GM21619 (cell line): ENCODE measurements at regions not wholly inside any gene's neighbourhood (a gene's known extent, or its start where the extent isn't known, plus 50 kb on each side); places are given as distances from the start of the nearest gene placed in this dataset.

Experiments
- ATAC-seq: cut with Tn5 transposase; IDR thresholded peaks from one replicate; pipeline ENCODE4 v1.9.1; 2021; ENCODE audit not compliant: unreplicated experiment

- no peak for ATAC-seq
Measured at GRCh38 chr18:27763936-27764335, 413.0 kb downstream of the CDH2 start.

GRCh38 chr18:27763341-27763740, 413.6 kb downstream of the CDH2 start:
- ATAC-seq: no peak

GRCh38 chr18:27762054-27762453, 414.9 kb downstream of the CDH2 start:
- ATAC-seq: no peak

DNA sequence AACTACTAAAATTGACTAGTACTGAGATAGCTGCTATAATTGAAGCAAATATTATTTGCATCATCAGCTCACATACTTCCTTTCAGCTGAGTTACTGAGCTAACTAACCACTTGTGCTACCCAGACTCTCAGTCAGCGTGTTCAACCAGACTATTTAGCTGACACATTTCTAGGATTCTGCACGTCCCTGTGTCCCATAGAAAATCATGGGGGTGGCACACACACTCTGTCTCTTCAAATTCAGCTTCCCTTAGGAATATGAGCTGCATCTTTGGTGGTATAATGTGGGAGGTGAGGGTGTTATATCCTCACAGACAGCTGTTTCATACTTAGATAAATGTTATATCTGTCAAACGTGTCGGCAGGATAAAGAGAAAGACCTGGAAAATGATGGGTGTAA, 424.0 kb downstream of the CDH2 start:
- ATAC-seq: no peak

DNA sequence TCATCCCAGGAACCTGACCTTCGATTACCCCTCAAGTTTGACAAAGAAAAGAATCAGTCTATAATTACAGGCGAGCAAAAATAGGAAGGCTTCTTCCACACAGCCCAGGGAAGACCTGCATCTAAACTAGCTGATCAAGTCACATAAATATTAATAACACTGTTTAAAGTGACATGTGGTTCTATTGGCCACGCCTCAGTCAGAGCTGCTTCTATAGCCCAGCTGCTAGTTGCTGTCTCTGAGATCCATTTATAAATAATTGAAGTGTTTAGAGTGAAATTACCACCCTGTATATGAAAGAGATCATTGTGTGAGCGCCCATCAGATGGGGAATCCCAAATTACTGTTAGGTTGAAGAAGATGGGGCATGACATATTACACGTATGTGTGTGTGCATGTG, 426.0 kb downstream of the CDH2 start:
- no peak for ATAC-seq

- ATAC-seq: no peak
Measured at GRCh38 chr18:27750014-27750413, 426.9 kb downstream of the CDH2 start.

GRCh38 chr18:27749194-27749593, 427.7 kb downstream of the CDH2 start:
- ATAC-seq: no peak

- no peak for ATAC-seq
Measured at GRCh38 chr18:27746241-27746640, 430.7 kb downstream of the CDH2 start.

GRCh38 chr18:27735117-27735516, 441.8 kb downstream of the CDH2 start:
- no peak for ATAC-seq

DNA sequence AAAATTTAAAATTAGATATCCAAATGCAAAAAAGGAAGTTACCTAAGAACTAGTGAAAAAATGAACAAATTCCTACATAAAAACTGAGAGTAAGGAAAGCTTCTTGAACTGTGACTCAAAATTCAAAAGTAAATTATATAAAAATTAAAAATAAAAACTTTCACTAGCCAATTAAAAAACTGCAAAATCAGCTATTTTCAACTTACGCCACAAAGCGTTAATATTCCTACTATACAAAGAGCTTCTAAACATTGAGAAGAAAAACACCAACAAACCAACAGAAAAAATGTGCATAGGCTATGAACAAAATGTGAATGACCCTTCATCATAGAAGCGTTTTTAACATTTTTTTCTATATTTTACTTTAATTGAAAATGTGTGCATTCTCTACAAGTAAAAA, 445.7 kb downstream of the CDH2 start:
- no peak for ATAC-seq

- no peak for ATAC-seq
Measured at GRCh38 chr18:27728659-27729058, 448.3 kb downstream of the CDH2 start.

- no peak for ATAC-seq
Measured at GRCh38 chr18:27724362-27724761, 452.6 kb downstream of the CDH2 start.

- no peak for ATAC-seq
Measured at GRCh38 chr18:27723168-27723567, 453.8 kb downstream of the CDH2 start.

DNA sequence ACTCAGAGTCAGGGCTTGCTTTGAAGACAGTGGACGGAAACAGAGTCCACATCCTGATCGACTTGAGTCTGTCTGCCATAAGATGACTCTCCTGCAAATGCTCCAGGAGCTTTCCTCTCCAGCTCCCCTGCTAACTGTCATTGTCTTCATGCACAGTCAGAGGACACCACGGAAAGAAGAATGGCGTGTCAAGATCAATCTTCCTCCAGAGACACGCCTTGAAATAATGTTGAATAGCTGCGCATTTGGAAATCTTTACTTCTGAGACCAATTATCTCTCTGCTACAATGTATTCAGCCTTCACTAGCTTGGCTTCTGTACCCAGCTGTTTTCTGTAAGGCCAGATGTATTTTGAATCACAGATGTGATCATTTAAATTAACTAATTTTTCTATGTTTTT, 457.2 kb downstream of the CDH2 start:
- no peak for ATAC-seq

- ATAC-seq: no peak
Measured at GRCh38 chr18:27717816-27718215, 459.1 kb downstream of the CDH2 start.

DNA sequence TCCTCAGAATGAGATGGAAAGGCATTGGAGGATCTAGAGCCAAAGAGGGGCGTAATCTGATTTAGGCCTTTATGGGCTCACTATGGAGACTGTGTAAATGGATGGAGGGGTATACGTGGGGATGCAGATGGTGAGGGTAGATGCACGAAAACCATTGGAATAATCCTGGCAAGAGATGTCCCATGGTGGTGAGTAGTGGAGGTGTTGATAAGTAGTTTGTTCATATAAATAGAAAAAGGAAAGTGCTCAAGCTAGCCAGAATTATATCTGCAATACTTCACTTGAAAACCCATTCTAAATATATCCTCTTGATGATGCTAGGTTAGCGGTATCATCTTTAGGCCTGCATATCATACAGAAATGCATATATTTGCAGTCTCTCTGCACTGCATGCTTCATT, 459.7 kb downstream of the CDH2 start:
- no peak for ATAC-seq

DNA sequence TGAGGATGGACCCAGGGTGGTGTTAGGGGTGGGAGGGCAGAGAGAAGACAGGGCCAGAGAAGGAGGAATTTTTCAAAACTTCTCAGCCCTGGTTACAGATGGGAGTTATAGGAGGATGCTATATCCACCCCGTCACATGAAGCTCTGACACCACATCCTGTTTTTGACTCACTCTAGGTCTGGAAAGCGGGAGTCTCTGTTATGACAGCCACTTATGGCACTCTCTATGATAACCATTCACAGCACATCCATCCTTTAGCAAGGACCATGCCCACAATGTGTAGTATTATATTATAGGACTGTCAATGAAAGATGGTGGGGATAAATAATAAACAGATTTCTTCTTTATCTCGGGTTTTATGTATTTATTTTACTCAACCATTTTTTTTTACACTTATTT, 461.2 kb downstream of the CDH2 start:
- no peak for ATAC-seq

- ATAC-seq: no peak
Measured at GRCh38 chr18:27713738-27714095, 463.2 kb downstream of the CDH2 start.

- ATAC-seq: no peak
Measured at GRCh38 chr18:27713037-27713737, 463.7 kb downstream of the CDH2 start.

DNA sequence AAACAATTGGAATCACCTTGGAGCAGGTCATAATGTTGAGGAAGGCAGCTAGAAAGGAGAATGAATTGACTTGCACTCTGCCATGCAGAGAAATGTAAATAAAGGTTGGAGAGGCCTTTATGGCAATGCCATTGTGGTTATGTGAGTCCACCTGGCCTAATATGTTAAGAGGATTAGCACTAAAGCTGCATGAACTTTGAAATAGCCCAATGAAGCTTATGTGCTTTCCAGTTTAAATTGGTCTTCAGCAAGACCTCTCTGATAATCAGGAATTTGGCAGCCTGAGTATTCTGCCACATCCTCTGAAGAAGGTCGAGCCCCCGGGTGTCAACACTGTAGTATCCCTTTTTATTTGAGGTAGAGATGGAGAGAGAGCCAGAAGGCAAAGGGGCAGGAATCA, 464.9 kb downstream of the CDH2 start:
- ATAC-seq: no peak

DNA sequence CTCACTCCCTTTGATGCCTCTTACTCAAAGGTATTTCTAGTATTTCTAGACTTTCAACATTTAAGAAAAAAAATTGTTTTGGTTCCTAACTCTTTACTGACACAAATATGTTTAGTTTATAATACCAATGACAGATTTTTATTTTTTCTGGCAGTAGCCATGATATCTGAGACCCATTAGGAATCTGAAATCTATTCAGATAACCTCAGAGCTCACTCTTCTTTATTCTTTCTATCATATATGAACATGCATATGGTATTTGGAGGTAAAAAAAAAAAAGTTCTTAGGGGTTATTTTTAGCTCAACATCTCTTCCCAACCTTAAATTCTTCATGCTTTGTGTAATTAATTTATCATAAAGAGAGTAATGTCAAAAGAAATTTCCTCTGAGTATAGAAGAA, 465.5 kb downstream of the CDH2 start:
- no peak for ATAC-seq

GRCh38 chr18:27709344-27709743, 467.6 kb downstream of the CDH2 start:
- ATAC-seq: no peak

GRCh38 chr18:27707201-27707600, 469.7 kb downstream of the CDH2 start:
- no peak for ATAC-seq
